GM23248 (cell line): ENCODE measurements at regions not wholly inside any gene's neighbourhood (a gene's known extent, or its start where the extent isn't known, plus 50 kb on each side); places are given as distances from the start of the nearest gene placed in this dataset.

Experiments used
- DNase-seq: peaks from one replicate; pipeline ENCODE4 v3.0.0-alpha.2; 2015
- H2AFZ ChIP-seq: fragments of 200-600 bp; sonication (generic); 2 replicates; pipeline ENCODE4 v1.6.1; 2016; ENCODE audit warnings: antibody characterized with exemption
- H3F3A ChIP-seq: fragments of 200-600 bp; sonication (generic); 2 replicates; pipeline ENCODE4 v1.6.1; 2016; ENCODE audit warnings: mild to moderate bottlenecking, antibody characterized with exemption, mixed run types; ENCODE audit not compliant: insufficient read depth
- H3K27ac ChIP-seq: fragments of 200-600 bp; sonication (generic); 2 replicates; pipeline ENCODE4 v1.5.1; 2016; ENCODE audit warnings: mild to moderate bottlenecking
- H3K27me3 ChIP-seq: fragments of 200-600 bp; sonication (generic); replicated peaks from 2 replicates; pipeline ENCODE4 v1.6.1; 2016; ENCODE audit warnings: mild to moderate bottlenecking; ENCODE audit not compliant: insufficient read depth
- H3K36me3 ChIP-seq: fragments of 200-600 bp; sonication (generic); 2 replicates; pipeline ENCODE4 v1.6.1; 2016; ENCODE audit warnings: low read depth, mild to moderate bottlenecking
- H3K4me1 ChIP-seq: fragments of 200-600 bp; sonication (generic); 2 replicates; pipeline ENCODE4 v1.6.1; 2016; ENCODE audit warnings: mild to moderate bottlenecking; ENCODE audit not compliant: insufficient read depth
- H3K4me2 ChIP-seq: fragments of 200-600 bp; sonication (generic); one replicate; pipeline ENCODE4 v1.6.1; 2016; ENCODE audit warnings: mild to moderate bottlenecking; ENCODE audit not compliant: unreplicated experiment
- H3K4me3 ChIP-seq: fragments of 200-600 bp; sonication (generic); 2 replicates; pipeline ENCODE4 v1.5.1; 2016; ENCODE audit warnings: mild to moderate bottlenecking
- H3K79me2 ChIP-seq: fragments of 200-600 bp; sonication (generic); 2 replicates; pipeline ENCODE4 v1.6.1; 2016; ENCODE audit warnings: mild to moderate bottlenecking; ENCODE audit not compliant: insufficient read depth
- H3K9ac ChIP-seq: fragments of 200-600 bp; sonication (generic); 2 replicates; pipeline ENCODE4 v1.6.1; 2016; ENCODE audit warnings: mild to moderate bottlenecking
- H3K9me2 ChIP-seq: fragments of 200-600 bp; sonication (generic); 2 replicates; pipeline ENCODE4 v1.6.1; 2016; ENCODE audit warnings: mixed run types, mild to moderate bottlenecking, moderate library complexity; ENCODE audit not compliant: insufficient read depth
- H3K9me3 ChIP-seq: fragments of 200-600 bp; sonication (generic); one replicate; pipeline ENCODE4 v1.6.1; 2017; ENCODE audit warnings: low read depth
- H4K20me1 ChIP-seq: fragments of 200-600 bp; sonication (generic); 2 replicates; pipeline ENCODE4 v1.6.0; 2016; ENCODE audit not compliant: insufficient read depth
- EZH2 ChIP-seq: fragments of 200-600 bp; sonication (generic); IDR thresholded peaks from 2 replicates; pipeline ENCODE4 v1.6.1; 2018; ENCODE audit warnings: antibody characterized with exemption, mild to moderate bottlenecking; ENCODE audit not compliant: insufficient read depth, poor library complexity, severe bottlenecking
- EZH2phosphoT487 ChIP-seq: fragments of 200-600 bp; sonication (generic); IDR thresholded peaks from 2 replicates; pipeline ENCODE4 v1.6.1; 2018; ENCODE audit warnings: antibody characterized with exemption, moderate library complexity, mild to moderate bottlenecking, low read depth; ENCODE audit not compliant: insufficient read depth
- WGBS, 2 experiments: methylation state at CpG; one replicate each; pipeline ENCODE4 v1.1.6; 2015 to 2017; ENCODE audit warnings: low lambda C conversion rate in 2 of 2, low coverage in 1 of 2; ENCODE audit errors: missing lambda C conversion rate in 2 of 2; 5-methylcytosine and 5-hydroxymethylcytosine counted together
- in situ Hi-C: fragments of 300-500 bp; cut with MboI; formaldehyde crosslinking; loops from 2 replicates; pipeline ENCODE4 v1.15.0; 2020

DNA sequence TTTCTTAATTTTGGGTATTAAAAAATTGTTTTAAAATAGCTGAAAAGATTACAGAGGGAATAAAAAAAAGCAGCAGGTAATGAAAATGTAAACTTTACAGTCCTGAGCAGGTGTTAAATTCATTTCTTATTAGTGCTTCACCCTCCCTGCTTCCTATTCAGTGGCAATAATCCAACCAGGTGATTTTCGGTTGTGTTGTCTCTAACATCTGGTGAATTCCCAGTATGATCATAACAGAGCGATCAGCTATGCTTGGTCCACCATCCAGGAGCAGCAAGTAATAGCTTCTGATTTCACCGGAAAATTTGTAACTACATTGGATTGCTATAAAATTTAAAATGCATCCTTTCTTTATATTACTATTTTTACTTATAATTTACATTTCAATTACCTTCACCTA, 673.1 kb downstream of the SOCS6 start:
- H3K27ac ChIP-seq = no peak overlapping the region
- no peaks in the 10 kb centered on the region for H3K27me3 ChIP-seq
- no peak overlapping the region for H2AFZ ChIP-seq
- H3K9me2 ChIP-seq = no peaks in the 10 kb centered on the region
- no peak for TF ChIP-seq EZH2phosphoT487
- TF ChIP-seq EZH2 = no peak
- peaks cover 4% of the 10 kb centered on the region for H3K9me3 ChIP-seq
- WGBS, 2 experiments = 15 to 26% methylated on average over 3 of the region's 3 CpGs
- no peaks in the 10 kb centered on the region for H4K20me1 ChIP-seq
- no peaks in the 10 kb centered on the region for H3K4me1 ChIP-seq
- no peak overlapping the region for H3K4me2 ChIP-seq
- H3K36me3 ChIP-seq = no peaks in the 10 kb centered on the region
- DNase-seq = no peak
- in situ Hi-C loops = no loop called here
- H3K79me2 ChIP-seq = no peaks in the 10 kb centered on the region
- no peak overlapping the region for H3K4me3 ChIP-seq
- H3F3A ChIP-seq = no peaks in the 10 kb centered on the region
- no peak overlapping the region for H3K9ac ChIP-seq

DNA sequence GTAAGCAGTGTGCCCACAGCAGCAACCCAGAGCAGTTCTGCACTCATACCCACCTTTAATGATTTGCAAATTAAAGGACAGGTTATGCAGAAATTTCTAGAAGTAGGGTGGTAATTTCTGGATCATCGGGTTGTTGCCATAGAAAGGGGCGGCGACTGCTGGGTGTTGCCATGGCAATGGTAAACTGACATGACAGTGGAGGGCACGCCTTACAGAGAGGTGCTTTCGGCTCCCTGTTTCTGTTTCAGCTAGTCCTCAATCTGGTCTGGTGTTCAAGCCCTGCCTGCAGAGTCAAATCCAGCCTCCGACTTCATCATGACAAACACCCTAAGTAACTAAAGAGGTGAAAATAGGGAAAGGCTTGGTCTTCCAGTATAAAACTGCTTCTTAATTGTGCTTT, 667.7 kb downstream of the SOCS6 start:
- Histone ChIP-seq H3F3A (no peaks in the 10 kb centered on the region), H4K20me1 (no peaks in the 10 kb centered on the region), H3K79me2 (no peaks in the 10 kb centered on the region), H3K9me2 (no peaks in the 10 kb centered on the region), H3K27ac (no peak overlapping the region), H2AFZ (no peak overlapping the region), H3K27me3 (no peaks in the 10 kb centered on the region), H3K4me3 (no peak overlapping the region), H3K9ac (no peak overlapping the region), H3K36me3 (no peaks in the 10 kb centered on the region), H3K4me1 (no peaks in the 10 kb centered on the region), H3K4me2 (no peak overlapping the region), H3K9me3 (no peaks in the 10 kb centered on the region)
- in situ Hi-C loops = no loop called here
- WGBS, 2 experiments = 46 to 56% methylated on average over 6 of the region's 6 CpGs
- no peak for TF ChIP-seq EZH2phosphoT487
- no peak for TF ChIP-seq EZH2
- DNase-seq = no peak

DNA sequence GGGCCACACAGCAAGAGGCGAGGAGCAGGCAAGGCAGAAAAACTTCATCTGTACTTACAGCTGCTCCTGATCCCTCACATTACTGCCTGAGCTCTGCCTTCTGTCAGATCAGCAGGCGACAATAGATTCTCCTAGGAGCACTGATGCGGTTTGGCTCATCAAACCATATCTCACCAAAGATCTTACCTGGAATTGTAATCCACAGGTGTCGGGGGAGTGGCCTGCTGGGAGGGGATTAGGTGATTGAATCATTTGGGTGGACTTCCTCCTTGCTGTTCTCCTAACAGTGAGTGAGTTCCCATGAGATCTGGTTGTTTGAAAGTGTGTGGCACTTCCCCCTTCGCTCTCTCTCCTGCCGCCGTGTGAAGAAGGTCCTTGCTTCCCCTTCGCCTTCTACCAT, 647.3 kb downstream of the SOCS6 start:
- TF ChIP-seq EZH2 (no peak), EZH2phosphoT487 (no peak)
- H2AFZ ChIP-seq = no peak overlapping the region
- H3K9me3 ChIP-seq = no peaks in the 10 kb centered on the region
- H3K79me2 ChIP-seq = no peaks in the 10 kb centered on the region
- H3K9ac ChIP-seq = no peak overlapping the region
- no peak for DNase-seq
- no peak overlapping the region for H3K27ac ChIP-seq
- H3K4me3 ChIP-seq = no peak overlapping the region
- no peaks in the 10 kb centered on the region for H3K27me3 ChIP-seq
- in situ Hi-C loops = loop anchor here (25.0 kb wide), 1 partner anchor 1601 kb away; the partner anchor contains the start of gene CBLN2
- no peaks in the 10 kb centered on the region for H3K36me3 ChIP-seq
- H3F3A ChIP-seq = no peaks in the 10 kb centered on the region
- no peak overlapping the region for H3K4me2 ChIP-seq
- H3K9me2 ChIP-seq = no peaks in the 10 kb centered on the region
- H3K4me1 ChIP-seq = no peaks in the 10 kb centered on the region
- 40 to 43% methylated on average over 8 of the region's 8 CpGs for WGBS, 2 experiments
- H4K20me1 ChIP-seq = no peaks in the 10 kb centered on the region

DNA sequence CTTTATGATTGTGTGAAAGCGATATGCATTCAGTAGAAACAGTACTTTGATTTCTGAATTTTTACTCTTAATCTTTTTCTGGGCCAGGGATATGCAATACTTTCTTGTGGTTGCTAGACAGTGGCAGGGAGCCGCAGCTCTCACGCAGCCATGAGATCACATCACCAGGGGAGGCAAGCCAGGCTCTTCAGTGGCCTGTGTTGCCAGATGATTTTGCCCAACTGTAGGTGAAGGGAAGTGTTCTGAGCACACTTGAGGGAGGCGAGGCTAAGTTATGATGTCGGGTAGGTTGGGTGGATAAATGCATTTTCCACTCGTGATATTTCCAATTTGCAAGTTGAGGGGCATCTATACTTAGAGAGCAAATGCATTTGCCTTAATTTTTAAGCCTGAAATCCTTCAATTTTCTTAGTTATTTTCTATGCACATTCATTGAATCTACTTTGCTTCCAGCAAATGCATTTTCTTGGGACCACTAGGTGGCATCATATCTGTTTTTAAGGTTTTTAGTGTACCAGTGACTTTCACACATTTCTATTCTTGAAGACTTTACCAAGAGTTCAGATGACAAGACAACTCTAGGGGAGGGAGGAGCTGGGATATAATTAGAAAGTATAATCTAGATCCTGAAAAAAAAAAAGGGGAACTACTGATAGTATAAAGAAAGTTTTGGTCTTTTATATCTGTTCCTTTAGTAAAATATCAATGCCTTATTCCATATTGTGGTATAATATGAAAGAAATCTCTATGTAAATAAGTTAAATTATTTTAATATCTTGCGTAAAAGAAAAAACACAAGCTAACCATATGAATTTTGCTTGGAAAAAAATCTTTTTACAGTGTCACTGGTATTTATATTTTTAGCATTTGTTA, 643.3 kb downstream of the SOCS6 start:
- 20 to 25% methylated on average over 7 of the region's 7 CpGs for WGBS, 2 experiments
- Histone ChIP-seq H3K4me1 (no peaks in the 10 kb centered on the region), H3F3A (no peaks in the 10 kb centered on the region), H3K27me3 (no peaks in the 10 kb centered on the region), H3K9me3 (no peaks in the 10 kb centered on the region), H3K4me2 (no peak overlapping the region), H4K20me1 (no peaks in the 10 kb centered on the region), H3K4me3 (no peak overlapping the region), H3K36me3 (no peaks in the 10 kb centered on the region), H3K9me2 (no peaks in the 10 kb centered on the region), H2AFZ (no peak overlapping the region), H3K9ac (no peak overlapping the region), H3K79me2 (no peaks in the 10 kb centered on the region), H3K27ac (no peak overlapping the region)
- no peak for TF ChIP-seq EZH2
- no peak for TF ChIP-seq EZH2phosphoT487
- peak; percentile 55 for DNase-seq
- in situ Hi-C loops = loop anchor here (25.0 kb wide), 1 partner anchor 1605 kb away; the partner anchor contains the start of gene CBLN2
